Heart left ventricle (tissue), 13 donors: ENCODE measurements at regions not wholly inside any gene's neighbourhood (a gene's known extent, or its start where the extent isn't known, plus 50 kb on each side); places are given as distances from the start of the nearest gene placed in this dataset.

ENCODE experiments used
- CTCF ChIP-seq, 12 donors: fragments of 200-600 bp; sonication (generic) in 4 of 12; IDR thresholded peaks; one replicate each; pipeline versions ENCODE4 v1.5.0 to v1.8.0; 2018 to 2022; ENCODE audit warnings: antibody characterized with exemption in 12 of 12, mild to moderate bottlenecking in 5 of 12
- POLR2A ChIP-seq, 2 donors: fragments of 450-650 bp; IDR thresholded peaks; one replicate each; pipeline ENCODE4 v1.6.1; 2017; ENCODE audit warnings: antibody characterized with exemption in 2 of 2, mild to moderate bottlenecking in 2 of 2, moderate library complexity in 2 of 2
- donor health status: ischemic (EF 13 %, LVEDD 7.1; RV severe dilation, severe dysfunction).
- donor health status: DM: no; HTN: yes; CAD: no.
- donor health status: DM: no; HTN: no; CAD: no.
- donor health status: ischemic (EF 25% LVEDD 6.9; RV normal size, moderate dysfunction).
- donor health status: ischemic (EF 25% LVEDD 5.7; RV mildly dilated, moderate dysfunction).
- donor health status: ischemic (EF 35%, LVEDD 5.7; RV mildly dilated, moderate dysfunction).
- donor health status: nonischemic (EF 11% LVEDD 7.7; RV severe dilation, severe dysfunction).
- donor health status: DM: yes; HTN: yes; CAD: no.
- donor health status: PGD.
- donor health status: ischemic (EF 29% LVEDD 5.4; RV normal size, mild dysfunction).
- donor health status: nonischemic (EF 23%, LVEDD 6.1; RV moderate dilation, normal function).

- TF ChIP-seq POLR2A (IDR thresholded peaks at IDR 0.05), result no peak
- TF ChIP-seq CTCF (IDR thresholded peaks at IDR 0.05), result no peak
Observed at GRCh38 chr1:209431813-209432442, 151.6 kb upstream of the CAMK1G start.
